K562 (cell line): ENCODE measurements at regions not wholly inside any gene's neighbourhood (a gene's known extent, or its start where the extent isn't known, plus 50 kb on each side); places are given as distances from the start of the nearest gene placed in this dataset.

Experiments used
- ATAC-seq: fragments of 200-7000 bp; cut with Tn5 transposase; 3 replicates; pipeline ENCODE4 v1.9.1; 2020; ENCODE audit warnings: moderate library complexity
- BruUV-seq: library from RNA; stranded (reverse); fragments of 400-500 nt; replicated peaks from 2 replicates; lab custom pipeline; 2021; lab: Mats Ljungman, UMichigan
- CTCF ChIA-PET: fragments of 300-600 bp; formaldehyde crosslinking; extraction: SDS; loops from one replicate; lab custom pipeline; 2021; ENCODE audit warnings: low intra/inter-chr PET ratio; lab: Yijun Ruan, JAX
- POLR2A ChIA-PET: fragments of 300-600, 350-650 bp; sonication (Branson Sonifier 250); formaldehyde crosslinking; extraction: SDS; loops from one replicate; lab custom pipeline; 2021; ENCODE audit warnings: antibody characterized with exemption, inconsistent platforms; lab: Yijun Ruan, JAX
- DNase-seq, 4 experiments: peaks; one replicate each; pipeline versions ENCODE4 v3.0.0 to v3.0.0-alpha.2; 2011 to 2018; ENCODE audit warnings: low spot score in 3 of 4, mixed read lengths in 3 of 4; ENCODE audit errors: extremely low read depth in 1 of 4
- FAIRE-seq: peaks from 2 replicates; lab custom pipeline; 2011; peaks lifted over from hg19 to GRCh38; lab: Jason Lieb, UNC
- H2AFZ ChIP-seq: 2 replicates; pipeline ENCODE4 v1.6.0; 2011; ENCODE audit warnings: low read depth, low read length, control low read depth, inconsistent platforms
- H3K27ac ChIP-seq: fragments of 200-600 bp; 3 replicates; pipeline ENCODE4 v1.8.0; 2011; ENCODE audit warnings: low read depth, mild to moderate bottlenecking, control low read depth, inconsistent platforms, low read length, moderate library complexity, mixed read lengths; ENCODE audit errors: extremely low read depth
- H3K27me3 ChIP-seq, 2 experiments: fragments of 300-600 bp in 1 of 2; 2 replicates in 1 of 2; 3 replicates in 1 of 2; pipeline versions ENCODE4 v1.6.0 to v1.8.0; 2011; ENCODE audit warnings: inconsistent platforms in 2 of 2, low read length in 2 of 2, mild to moderate bottlenecking in 1 of 2, mixed read lengths in 1 of 2, moderate library complexity in 1 of 2; ENCODE audit not compliant: control insufficient read depth in 2 of 2, insufficient read depth in 2 of 2
- H3K36me3 ChIP-seq: fragments of 300-600 bp; 3 replicates; pipeline ENCODE4 v1.8.0; 2011; ENCODE audit warnings: mild to moderate bottlenecking, low read length, inconsistent platforms; ENCODE audit not compliant: control insufficient read depth, insufficient read depth
- H3K4me1 ChIP-seq, 2 experiments: fragments of 200-600 bp in 1 of 2; replicated peaks in 1 of 2; 2 replicates in 1 of 2; 3 replicates in 1 of 2; pipeline versions ENCODE4 v1.5.1 to v1.8.0; 2011; ENCODE audit warnings: inconsistent platforms in 2 of 2, low read length in 2 of 2, mild to moderate bottlenecking in 1 of 2, mixed read lengths in 1 of 2, moderate library complexity in 1 of 2; ENCODE audit not compliant: control insufficient read depth in 2 of 2, insufficient read depth in 2 of 2
- H3K4me2 ChIP-seq: 2 replicates; pipeline ENCODE4 v1.6.1; 2011; ENCODE audit warnings: low read length, control low read depth, inconsistent platforms, mixed read lengths; ENCODE audit not compliant: insufficient read depth
- H3K4me3 ChIP-seq: fragments of 200-600 bp; sonication (generic), shearing (Covaris generic); 2 replicates; pipeline ENCODE4 v1.5.1; 2016; ENCODE audit warnings: control low read depth, inconsistent platforms
- H3K79me2 ChIP-seq: fragments of 200-600 bp; 3 replicates; pipeline ENCODE4 v1.8.0; 2011; ENCODE audit warnings: low read length, inconsistent platforms; ENCODE audit not compliant: control insufficient read depth, insufficient read depth
- H3K9ac ChIP-seq, 2 experiments: 2 replicates each; pipeline versions ENCODE4 v1.6.0 to v1.6.1; 2011; ENCODE audit warnings: low read depth in 2 of 2, low read length in 2 of 2, control low read depth in 1 of 2, inconsistent platforms in 1 of 2, mild to moderate bottlenecking in 1 of 2, mixed read lengths in 1 of 2; ENCODE audit not compliant: insufficient read depth in 1 of 2
- H3K9me1 ChIP-seq: one replicate; pipeline ENCODE4 v1.6.0; 2011; ENCODE audit warnings: inconsistent platforms, mild to moderate bottlenecking, low read length, moderate library complexity; ENCODE audit not compliant: control insufficient read depth, insufficient read depth
- H3K9me3 ChIP-seq: replicated peaks from 2 replicates; pipeline ENCODE4 v1.5.1; 2011; ENCODE audit warnings: low read depth, low read length, inconsistent platforms; ENCODE audit not compliant: control insufficient read depth, insufficient read depth
- H4K20me1 ChIP-seq: replicated peaks from 2 replicates; pipeline ENCODE4 v1.6.1; 2011; ENCODE audit warnings: low read length, inconsistent platforms, mixed read lengths; ENCODE audit not compliant: control insufficient read depth, insufficient read depth
- BCOR ChIP-seq: fragments of 450-650 bp; IDR thresholded peaks from 2 replicates; pipeline ENCODE4 v1.6.1; 2016
- CEBPG ChIP-seq, 3 experiments: fragments of 200-800 bp in 1 of 3; sonication (Bioruptor generic) in 1 of 3; sonication (generic) in 1 of 3; formaldehyde crosslinking in 1 of 3; IDR thresholded peaks in 2 of 3; conservative IDR thresholded peaks in 1 of 3; 2 replicates each; pipeline versions ENCODE4 v1.6.1 to v1.8.0; 2016 to 2022; ENCODE audit warnings: missing compliant biosample characterization in 2 of 3, missing genetic modification characterization in 2 of 3, mild to moderate bottlenecking in 1 of 3, missing genetic modification reagents in 1 of 3
- KAT7 ChIP-seq: sonication (generic); formaldehyde crosslinking; IDR thresholded peaks from 2 replicates; pipeline ENCODE4 v1.8.0; 2022; ENCODE audit warnings: missing genetic modification reagents, mild to moderate bottlenecking, borderline replicate concordance
- MYNN ChIP-seq, 2 experiments: sonication (generic); formaldehyde crosslinking in 1 of 2; IDR thresholded peaks; 2 replicates each; pipeline versions ENCODE4 v1.5.0 to v1.6.1; 2016 to 2020; ENCODE audit warnings: antibody characterized with exemption in 1 of 2, missing genetic modification reagents in 1 of 2
- RFX5 ChIP-seq: IDR thresholded peaks from 2 replicates; pipeline ENCODE4 v1.6.1; 2011; ENCODE audit warnings: low read depth, mild to moderate bottlenecking, improper control_type of control experiment, low read length
- SAFB2 ChIP-seq: fragments of 200-400 bp; formaldehyde crosslinking; IDR thresholded peaks from 2 replicates; pipeline ENCODE4 v1.6.1; 2018; ENCODE audit warnings: borderline replicate concordance, low read length, low read depth, moderate library complexity; ENCODE audit not compliant: severe bottlenecking
- SRSF7 ChIP-seq: fragments of 200-400 bp; formaldehyde crosslinking; optimal IDR thresholded peaks from 2 replicates; pipeline ENCODE3; 2017; ENCODE audit warnings: mild to moderate bottlenecking, low read depth, low read length
- U2AF1 ChIP-seq: fragments of 200-400 bp; formaldehyde crosslinking; optimal IDR thresholded peaks from 2 replicates; pipeline ENCODE3; 2017; ENCODE audit warnings: mild to moderate bottlenecking, low read depth, low read length, moderate library complexity
- ZKSCAN3 ChIP-seq: fragments of 250-450 bp; sonication (Bioruptor Pico); IDR thresholded peaks from 2 replicates; pipeline ENCODE4 v1.4.0; 2020
- ZNF124 ChIP-seq: sonication (generic); formaldehyde crosslinking; IDR thresholded peaks from 2 replicates; pipeline ENCODE4 v1.8.1; 2022; ENCODE audit warnings: missing genetic modification reagents
- ZNF551 ChIP-seq: fragments of 250-450 bp; sonication (Bioruptor Pico); IDR thresholded peaks from 2 replicates; pipeline ENCODE4 v1.5.0; 2021; ENCODE audit warnings: mild to moderate bottlenecking, moderate library complexity
- ZNF764 ChIP-seq: fragments of 250-450 bp; sonication (Bioruptor Pico); IDR thresholded peaks from 2 replicates; pipeline ENCODE4 v1.4.0; 2020; ENCODE audit warnings: low read depth, mild to moderate bottlenecking, moderate library complexity
- ZNF780A ChIP-seq: fragments of 250-450 bp; sonication (Bioruptor Pico); IDR thresholded peaks from 2 replicates; pipeline ENCODE4 v1.5.0; 2021; ENCODE audit warnings: mild to moderate bottlenecking
- WGBS: fragments of 100-300 bp; shearing (Covaris generic); methylation state at CpG from one replicate; pipeline ENCODE4 v1.1.6; 2016; ENCODE audit warnings: low coverage, mixed read lengths; ENCODE audit not compliant: insufficient coverage; ENCODE audit errors: missing lambda C conversion rate; 5-methylcytosine and 5-hydroxymethylcytosine counted together
- in situ Hi-C: fragments of 300-500 bp; cut with MboI; formaldehyde crosslinking; loops from 4 replicates; pipeline ENCODE4 v1.15.0; 2018; ENCODE audit warnings: inconsistent platforms, mixed read lengths
- intact Hi-C: fragments of 100-400 bp; cut with micrococcal nuclease; formaldehyde crosslinking; loops from 2 replicates; pipeline ENCODE4 v1.14.2; 2022
- TF ChIP-seq, protein P1 (sequence below): fragments of 450-650 bp; formaldehyde crosslinking; IDR thresholded peaks from 2 replicates; pipeline ENCODE4 v1.4.0; 2020; ENCODE audit warnings: mild to moderate bottlenecking

DNA sequence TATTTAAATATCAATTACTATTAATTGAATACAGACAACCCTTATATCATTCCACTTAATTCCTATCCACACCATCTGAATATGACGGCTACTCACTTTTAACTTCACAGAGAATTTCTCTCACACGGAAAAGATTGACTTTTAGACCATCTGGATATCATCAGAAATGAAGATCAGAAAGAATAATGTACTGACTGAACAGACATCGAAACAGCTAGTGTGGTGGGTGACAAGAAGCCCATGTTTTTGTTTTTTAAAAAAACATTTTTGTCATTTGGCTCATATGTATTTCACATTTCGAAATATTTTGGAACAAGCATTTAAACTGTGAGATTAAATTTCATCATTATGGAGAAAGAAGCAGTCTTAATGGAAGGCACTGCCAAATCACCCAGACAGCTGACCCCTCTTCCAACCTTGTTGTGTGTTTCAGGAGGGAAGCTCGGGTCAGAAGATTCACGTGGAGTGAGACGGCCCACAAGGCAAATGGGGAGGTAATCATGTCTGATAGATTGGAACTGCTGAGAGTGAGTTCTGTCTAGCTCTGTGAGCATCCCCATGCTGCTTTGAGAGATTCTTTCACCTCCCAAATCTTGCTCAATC lies 204.2 kb upstream of the RASGEF1B start:
- TF ChIP-seq CEBPG (CRISPR knock-in tag; IDR thresholded peaks at IDR 0.05), result no peak
- no peak for TF ChIP-seq CEBPG (tag; conservative IDR thresholded peaks at IDR 0.05 in 1 of 2, IDR thresholded peaks at IDR 0.05 in 1 of 2)
- TF ChIP-seq ZKSCAN3 (CRISPR knock-in tag), result no peak
- TF ChIP-seq SRSF7, result no peak
- TF ChIP-seq ZNF551 (CRISPR knock-in tag), result no peak
- TF ChIP-seq MYNN (IDR thresholded peaks at IDR 0.05), result no peak
- TF ChIP-seq MYNN (CRISPR knock-in tag; IDR thresholded peaks at IDR 0.05), result no peak
- no peak for TF ChIP-seq SAFB2
- no peak for TF ChIP-seq ZNF780A
- TF ChIP-seq ZNF764 (CRISPR knock-in tag), result no peak
- TF ChIP-seq KAT7 (CRISPR knock-in tag), result no peak
- TF ChIP-seq BCOR, result no peak
- TF ChIP-seq U2AF1, result no peak
- no peak for TF ChIP-seq RFX5
- no peak for TF ChIP-seq ZNF124
- TF ChIP-seq, protein P1, sequence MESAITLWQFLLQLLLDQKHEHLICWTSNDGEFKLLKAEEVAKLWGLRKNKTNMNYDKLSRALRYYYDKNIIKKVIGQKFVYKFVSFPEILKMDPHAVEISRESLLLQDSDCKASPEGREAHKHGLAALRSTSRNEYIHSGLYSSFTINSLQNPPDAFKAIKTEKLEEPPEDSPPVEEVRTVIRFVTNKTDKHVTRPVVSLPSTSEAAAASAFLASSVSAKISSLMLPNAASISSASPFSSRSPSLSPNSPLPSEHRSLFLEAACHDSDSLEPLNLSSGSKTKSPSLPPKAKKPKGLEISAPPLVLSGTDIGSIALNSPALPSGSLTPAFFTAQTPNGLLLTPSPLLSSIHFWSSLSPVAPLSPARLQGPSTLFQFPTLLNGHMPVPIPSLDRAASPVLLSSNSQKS, result no peak
- no peak for ATAC-seq
- H3K27ac ChIP-seq, result no peak overlapping the region
- in situ Hi-C loops (no loop called here), intact Hi-C loops (no loop called here)
- H3K4me2 ChIP-seq, result no peak overlapping the region
- no TSS peak for BruUV-seq
- ChIA-PET CTCF (no interaction called here), POLR2A (no interaction called here)
- WGBS, result 2% methylated on average over 7 of the region's 7 CpGs
- H3K9me1 ChIP-seq, result no peaks in the 10 kb centered on the region
- no peaks in the 10 kb centered on the region for H3K4me1 ChIP-seq
- FAIRE-seq, result no peak
- H2AFZ ChIP-seq, result no peak overlapping the region
- H3K9me3 ChIP-seq, result no peaks in the 10 kb centered on the region
- H4K20me1 ChIP-seq, result no peaks in the 10 kb centered on the region
- DNase-seq, result no peak
- no peaks in the 10 kb centered on the region for H3K79me2 ChIP-seq
- H3K36me3 ChIP-seq, result no peaks in the 10 kb centered on the region
- peaks cover 3 to 11% of the 10 kb centered on the region in 2 experiments; a peak in 3 of 5 replicates for H3K27me3 ChIP-seq
- H3K4me3 ChIP-seq, result no peak overlapping the region
- H3K9ac ChIP-seq, result no peak overlapping the region
